ENCODE measurements at regions not wholly inside any gene's neighbourhood (a gene's known extent, or its start where the extent isn't known, plus 50 kb on each side); places are given as distances from the start of the nearest gene placed in this dataset.

GRCh38 chr12:127463237-127463636, 803.7 kb upstream of the TMEM132C start:
- H3K4me3 Mint-ChIP-seq = no peak overlapping the region
- no peak for DNase-seq
- H3K9me3 Mint-ChIP-seq = no peaks in the 10 kb centered on the region
- no peak overlapping the region for H3K27ac Mint-ChIP-seq
- TF ChIP-seq CTCF (IDR thresholded peaks at IDR 0.05) = no peak
- H3K4me1 Mint-ChIP-seq (ENCODE audit: low read depth) = peaks cover 11% of the 10 kb centered on the region; the same call in 1 of the 2 replicates
- no peaks in the 10 kb centered on the region for H3K36me3 Mint-ChIP-seq (ENCODE audit: low read depth)
- peaks cover 21% of the 10 kb centered on the region for H3K27me3 Mint-ChIP-seq (ENCODE audit: insufficient read depth)

DNA sequence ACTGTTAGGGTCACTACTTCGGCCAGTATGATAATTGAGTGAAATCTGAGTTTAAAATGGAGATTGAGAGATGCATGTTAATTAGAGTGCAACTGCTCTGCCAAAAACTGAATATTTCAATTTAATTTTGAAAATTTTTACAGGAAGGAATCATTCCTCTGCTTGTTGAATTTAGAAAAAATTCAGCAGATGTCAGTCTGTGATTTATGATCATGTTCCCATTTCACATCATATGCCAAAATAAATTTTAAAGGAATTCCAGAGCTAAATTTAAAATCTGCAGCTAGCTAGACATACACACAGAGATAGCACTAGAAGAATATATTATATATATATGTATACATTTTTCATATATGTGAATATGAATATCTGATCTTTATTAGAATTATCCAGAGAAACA, 797.6 kb upstream of the TMEM132C start:
- DNase-seq = no peak
- TF ChIP-seq CTCF (IDR thresholded peaks at IDR 0.05) = no peak
- Mint-ChIP-seq H3K27me3 (ENCODE audit: insufficient read depth) (peaks cover 9% of the 10 kb centered on the region), H3K36me3 (ENCODE audit: low read depth) (no peaks in the 10 kb centered on the region), H3K9me3 (no peaks in the 10 kb centered on the region), H3K27ac (no peak overlapping the region), H3K4me1 (ENCODE audit: low read depth) (no peaks in the 10 kb centered on the region), H3K4me3 (no peak overlapping the region)

GRCh38 chr12:127473766-127474165, 793.2 kb upstream of the TMEM132C start:
- no peak overlapping the region for H3K27ac Mint-ChIP-seq
- peaks cover 13% of the 10 kb centered on the region for H3K4me1 Mint-ChIP-seq (ENCODE audit: low read depth)
- TF ChIP-seq CTCF (IDR thresholded peaks at IDR 0.05) = no peak
- no peaks in the 10 kb centered on the region for H3K9me3 Mint-ChIP-seq
- no peak for DNase-seq
- H3K27me3 Mint-ChIP-seq (ENCODE audit: insufficient read depth) = no peaks in the 10 kb centered on the region; the same call in 1 of the 2 replicates
- H3K36me3 Mint-ChIP-seq (ENCODE audit: low read depth) = no peaks in the 10 kb centered on the region
- H3K4me3 Mint-ChIP-seq = no peak overlapping the region

GRCh38 chr12:127479256-127479655, 787.7 kb upstream of the TMEM132C start:
- Mint-ChIP-seq H3K27ac (no peak overlapping the region), H3K4me1 (ENCODE audit: low read depth) (peaks cover 21% of the 10 kb centered on the region), H3K36me3 (ENCODE audit: low read depth) (no peaks in the 10 kb centered on the region), H3K4me3 (no peak overlapping the region), H3K9me3 (no peaks in the 10 kb centered on the region), H3K27me3 (ENCODE audit: insufficient read depth) (peaks cover 2% of the 10 kb centered on the region)
- TF ChIP-seq CTCF (IDR thresholded peaks at IDR 0.05) = no peak
- no peak for DNase-seq

- Mint-ChIP-seq H3K27me3 (ENCODE audit: insufficient read depth) (peaks cover 2% of the 10 kb centered on the region), H3K27ac (no peak overlapping the region), H3K36me3 (ENCODE audit: low read depth) (no peaks in the 10 kb centered on the region), H3K4me3 (no peak overlapping the region), H3K4me1 (ENCODE audit: low read depth) (peaks cover 29% of the 10 kb centered on the region), H3K9me3 (no peaks in the 10 kb centered on the region)
- no peak for DNase-seq
- no peak for TF ChIP-seq CTCF (IDR thresholded peaks at IDR 0.05)
Measured at GRCh38 chr12:127480775-127481314, 786.1 kb upstream of the TMEM132C start.

DNA sequence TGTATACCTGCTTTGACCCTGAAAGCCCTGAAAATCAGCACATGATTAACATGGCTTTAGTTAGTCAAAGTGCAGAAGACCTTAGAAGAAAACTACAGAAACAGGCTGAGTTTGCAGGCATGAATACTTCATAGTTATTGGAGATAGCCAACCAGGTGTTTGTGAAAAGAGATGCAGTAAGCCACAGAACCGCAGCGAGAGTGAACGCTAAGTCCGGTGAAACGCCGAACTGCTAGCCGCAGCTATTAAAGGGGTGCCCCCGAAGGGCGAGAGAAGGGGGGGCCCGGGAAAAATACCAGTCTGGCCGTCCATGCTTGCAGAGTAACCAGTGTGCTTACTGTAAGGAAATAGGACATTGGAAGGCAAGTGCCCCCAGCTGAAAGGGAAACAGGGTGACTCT, 784.0 kb upstream of the TMEM132C start:
- Mint-ChIP-seq H3K36me3 (ENCODE audit: low read depth) (no peaks in the 10 kb centered on the region), H3K27ac (no peak overlapping the region), H3K4me3 (no peak overlapping the region), H3K9me3 (no peaks in the 10 kb centered on the region), H3K4me1 (ENCODE audit: low read depth) (peaks cover 38% of the 10 kb centered on the region), H3K27me3 (ENCODE audit: insufficient read depth) (peaks cover 2% of the 10 kb centered on the region)
- DNase-seq = no peak
- TF ChIP-seq CTCF (IDR thresholded peaks at IDR 0.05) = no peak
